ENCODE measurements at regions not wholly inside any gene's neighbourhood (a gene's known extent, or its start where the extent isn't known, plus 50 kb on each side); places are given as distances from the start of the nearest gene placed in this dataset.

DNA sequence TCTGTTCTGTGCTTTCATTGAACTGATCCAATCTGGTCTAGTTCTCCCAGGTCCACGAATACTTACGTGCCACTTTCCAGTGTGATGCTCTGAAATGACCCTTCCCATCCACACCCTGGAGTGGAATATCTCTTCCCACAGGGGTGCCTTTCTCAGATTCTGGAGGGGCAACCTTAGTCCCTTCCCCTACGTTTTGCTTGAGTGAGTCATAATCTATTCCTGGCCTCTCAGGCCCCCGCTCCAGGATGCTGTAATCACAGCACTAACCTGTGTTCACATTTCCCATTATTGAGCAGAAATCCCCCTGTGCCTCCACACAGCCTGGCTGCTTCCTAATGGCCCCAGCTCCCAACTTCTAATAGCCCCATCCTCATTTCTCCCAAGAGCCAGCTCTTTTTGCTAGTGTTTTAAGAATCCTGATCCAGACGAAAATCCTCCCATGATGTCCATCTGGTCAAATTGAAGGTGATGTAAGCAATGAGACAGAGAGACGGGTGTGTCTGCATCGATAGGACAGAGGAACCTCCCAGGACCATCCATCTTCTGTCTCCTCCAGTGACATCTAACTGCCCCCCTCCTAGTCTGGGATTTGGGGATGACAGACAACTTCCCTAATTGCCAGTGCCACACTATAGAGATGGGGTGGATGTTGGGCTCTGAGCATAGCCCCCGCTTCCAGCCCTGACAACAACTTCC lies 164.0 kb upstream of the MAF start:
- intact Hi-C loops (cut with micrococcal nuclease) (no loop called here), dilution Hi-C loops (cut with MboI; ENCODE audit: extremely low pct_ligation_motif_present, low sequenced_read_pairs) (no loop called here)
- DNase-seq (ENCODE audit: low read depth, low spot score) (no peak), FAIRE-seq (no peak)
- H3K4me1 ChIP-seq (ENCODE audit: control insufficient read depth, extremely low read depth, insufficient read depth, low read length): no peaks in the 10 kb centered on the region
- POLR2A ChIA-PET: no interaction called here
- no peaks in the 10 kb centered on the region for H4K20me1 ChIP-seq (replicated peaks; ENCODE audit: control insufficient read depth, extremely low read depth, insufficient read depth, low read length)
- CTCF ChIA-PET: no interaction called here
- H3K4me3 ChIP-seq (replicated peaks in 1 of 3; ENCODE audit: insufficient read depth in 1 of 3, low read depth in 1 of 3, low read length in 3 of 3): no peak overlapping the region
- no peaks in the 10 kb centered on the region for H3K9me3 ChIP-seq (replicated peaks; ENCODE audit: control insufficient read depth, insufficient read depth, low read length)
- H3K4me2 ChIP-seq (ENCODE audit: insufficient read depth, low read length): no peak overlapping the region
- H3K9me1 ChIP-seq (replicated peaks; ENCODE audit: control insufficient read depth, extremely low read depth, insufficient read depth, low read length): no peaks in the 10 kb centered on the region
- no peak overlapping the region for H3K27ac ChIP-seq (ENCODE audit: insufficient read depth, low read depth, low read length)
- no TSS peak for BruUV-seq (replicated peaks)
- H3K79me2 ChIP-seq (ENCODE audit: control insufficient read depth, insufficient read depth, low read length): no peaks in the 10 kb centered on the region
- no peak overlapping the region for H2AFZ ChIP-seq (ENCODE audit: low read depth, low read length)
- H3K27me3 ChIP-seq (ENCODE audit: control insufficient read depth in 2 of 2, insufficient read depth in 2 of 2, low read length in 2 of 2): no peaks in the 10 kb centered on the region
- H3K36me3 ChIP-seq (ENCODE audit: control insufficient read depth in 2 of 2, extremely low read depth in 1 of 2, insufficient read depth in 2 of 2, low read length in 2 of 2): no peaks in the 10 kb centered on the region
- no peak overlapping the region for H3K9ac ChIP-seq (replicated peaks; ENCODE audit: extremely low read depth, insufficient read depth, low read length)
- no peak for TF ChIP-seq FOS (IDR thresholded peaks at IDR 0.05; ENCODE audit: borderline replicate concordance, insufficient read depth, low read length)
- no peak for TF ChIP-seq JUN (IDR thresholded peaks at IDR 0.05; ENCODE audit: borderline replicate concordance, insufficient read depth, insufficient read length, low read depth)
- TF ChIP-seq MYC (IDR thresholded peaks at IDR 0.05; ENCODE audit: low read depth, low read length): no peak
- TF ChIP-seq, protein P1, sequence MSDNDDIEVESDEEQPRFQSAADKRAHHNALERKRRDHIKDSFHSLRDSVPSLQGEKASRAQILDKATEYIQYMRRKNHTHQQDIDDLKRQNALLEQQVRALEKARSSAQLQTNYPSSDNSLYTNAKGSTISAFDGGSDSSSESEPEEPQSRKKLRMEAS (IDR thresholded peaks at IDR 0.05; ENCODE audit: insufficient read depth, insufficient read length): no peak
- no peak for TF ChIP-seq EZH2 (IDR thresholded peaks at IDR 0.05; ENCODE audit: borderline replicate concordance, low read depth, low read length, severe bottlenecking)
- no peak for TF ChIP-seq CTCF (IDR thresholded peaks at IDR 0.05; ENCODE audit: extremely low read depth in 1 of 2, insufficient read depth in 1 of 2, low read depth in 1 of 2, low read length in 2 of 2)
- TF ChIP-seq POLR2AphosphoS5 (IDR thresholded peaks at IDR 0.05; ENCODE audit: insufficient read depth, low read depth, low read length): no peak
- no peak for TF ChIP-seq POLR2A (IDR thresholded peaks at IDR 0.05; ENCODE audit: low read depth, low read length)
- TF ChIP-seq GATA2 (IDR thresholded peaks at IDR 0.05; ENCODE audit: insufficient read depth, insufficient read length, low read depth, low read length): no peak

All from endothelial cell of umbilical vein (primary cell).